GM12878 (cell line): ENCODE measurements at regions not wholly inside any gene's neighbourhood (a gene's known extent, or its start where the extent isn't known, plus 50 kb on each side); places are given as distances from the start of the nearest gene placed in this dataset.

Experiments used
- ATAC-seq: fragments of 200-7000 bp; cut with Tn5 transposase; 3 replicates; pipeline ENCODE4 v1.9.1; 2020; ENCODE audit warnings: mild to moderate bottlenecking, moderate library complexity
- BruUV-seq: library from RNA; stranded (reverse); fragments of 400-500 nt; replicated peaks from 2 replicates; lab custom pipeline; 2021; lab: Mats Ljungman, UMichigan
- CTCF ChIA-PET: fragments of 300-600 bp; sonication (Branson Sonifier 250); formaldehyde crosslinking; extraction: SDS; loops from one replicate; lab custom pipeline; 2021; ENCODE audit warnings: inconsistent platforms; lab: Yijun Ruan, JAX
- POLR2A ChIA-PET: fragments of 350-600 bp; formaldehyde crosslinking; extraction: SDS; loops from one replicate; lab custom pipeline; 2021; ENCODE audit warnings: inconsistent platforms; lab: Charles Lee
- RAD21 ChIA-PET: fragments of 300-600 bp; sonication (Branson Sonifier 250); formaldehyde crosslinking; loops from one replicate; lab custom pipeline; 2023; ENCODE audit warnings: antibody characterized with exemption; ENCODE audit not compliant: unreplicated experiment; lab: Charles Lee
- SMC1A ChIA-PET: fragments of 300-600 bp; sonication (Branson Sonifier 250); formaldehyde crosslinking; loops from one replicate; lab custom pipeline; 2023; ENCODE audit not compliant: unreplicated experiment, uncharacterized antibody; lab: Charles Lee
- DNase-seq: peaks from one replicate; pipeline ENCODE4 v3.0.0-alpha.2; 2011; ENCODE audit warnings: low read depth, low spot score
- FAIRE-seq: peaks from 3 replicates; lab custom pipeline; 2011; peaks lifted over from hg19 to GRCh38; lab: Jason Lieb, UNC
- H2AFZ ChIP-seq: 2 replicates; pipeline ENCODE4 v1.6.0; 2011; ENCODE audit warnings: low read depth, low read length, control low read depth; ENCODE audit not compliant: control insufficient read depth
- H3K27ac ChIP-seq: 2 replicates; pipeline ENCODE4 v1.5.1; 2011; ENCODE audit warnings: control low read depth; ENCODE audit not compliant: control insufficient read depth, insufficient read depth
- H3K27me3 ChIP-seq, 2 experiments: replicated peaks in 1 of 2; 2 replicates each; pipeline versions ENCODE4 v1.6.0 to v1.6.1; 2011; ENCODE audit warnings: low read length in 1 of 2; ENCODE audit not compliant: control insufficient read depth in 2 of 2, insufficient read depth in 2 of 2
- H3K36me3 ChIP-seq, 2 experiments: 2 replicates each; pipeline ENCODE4 v1.5.1; 2011; ENCODE audit warnings: low read length in 1 of 2; ENCODE audit not compliant: control insufficient read depth in 2 of 2, insufficient read depth in 2 of 2
- H3K4me1 ChIP-seq: 2 replicates; pipeline ENCODE4 v1.6.1; 2011; ENCODE audit warnings: mild to moderate bottlenecking, low read length, moderate library complexity, mixed read lengths; ENCODE audit not compliant: control insufficient read depth, insufficient read depth
- H3K4me2 ChIP-seq: 2 replicates; pipeline ENCODE4 v1.6.0; 2011; ENCODE audit warnings: control low read depth; ENCODE audit not compliant: control insufficient read depth, insufficient read depth
- H3K4me3 ChIP-seq: fragments of 200-600 bp; sonication (generic); 2 replicates; pipeline ENCODE4 v1.5.1; 2016
- H3K79me2 ChIP-seq: 2 replicates; pipeline ENCODE4 v1.6.0; 2011; ENCODE audit warnings: low read length; ENCODE audit not compliant: control insufficient read depth, insufficient read depth
- H3K9ac ChIP-seq: 2 replicates; pipeline ENCODE4 v1.8.0; 2011; ENCODE audit warnings: low read length, control low read depth, mixed read lengths; ENCODE audit not compliant: control insufficient read depth, insufficient read depth
- H3K9me3 ChIP-seq: replicated peaks from 3 replicates; pipeline ENCODE4 v1.5.1; 2011; ENCODE audit warnings: mild to moderate bottlenecking, low read length; ENCODE audit not compliant: control insufficient read depth, insufficient read depth
- H4K20me1 ChIP-seq: 2 replicates; pipeline ENCODE4 v1.6.0; 2011; ENCODE audit not compliant: control insufficient read depth, insufficient read depth
- BACH1 ChIP-seq: fragments of 450-650 bp; IDR thresholded peaks from 2 replicates; pipeline ENCODE4 v1.6.1; 2017; ENCODE audit warnings: mild to moderate bottlenecking, borderline replicate concordance
- CREM ChIP-seq: IDR thresholded peaks from 2 replicates; pipeline ENCODE4 v1.6.1; 2014; ENCODE audit warnings: antibody characterized with exemption, low read depth
- EGR1 ChIP-seq, 2 experiments: IDR thresholded peaks; 1 replicate in 1 of 2; 2 replicates in 1 of 2; pipeline ENCODE4 v1.6.1; 2011 to 2012; ENCODE audit warnings: low read depth in 2 of 2, low read length in 2 of 2, borderline replicate concordance in 1 of 2, mild to moderate bottlenecking in 1 of 2, moderate library complexity in 1 of 2
- FOXM1 ChIP-seq: IDR thresholded peaks from 2 replicates; pipeline ENCODE4 v1.6.1; 2012; ENCODE audit warnings: low read depth, mild to moderate bottlenecking, inconsistent platforms, low read length, moderate library complexity
- JUND ChIP-seq: IDR thresholded peaks from 2 replicates; pipeline ENCODE4 v1.6.1; 2012; ENCODE audit warnings: low read depth, mild to moderate bottlenecking, low read length, improper control_type of control experiment, moderate library complexity
- NFIC ChIP-seq: IDR thresholded peaks from 2 replicates; pipeline ENCODE4 v1.6.1; 2012; ENCODE audit warnings: low read depth, mild to moderate bottlenecking, inconsistent platforms, low read length, moderate library complexity
- NFYB ChIP-seq: IDR thresholded peaks from 2 replicates; pipeline ENCODE4 v1.6.1; 2011; ENCODE audit warnings: low read depth, mild to moderate bottlenecking, low read length, improper control_type of control experiment, moderate library complexity; ENCODE audit not compliant: insufficient read depth
- SRF ChIP-seq, 2 experiments: IDR thresholded peaks; 2 replicates each; pipeline ENCODE4 v1.6.1; 2011; ENCODE audit warnings: low read depth in 2 of 2, low read length in 2 of 2, mild to moderate bottlenecking in 1 of 2, moderate library complexity in 1 of 2
- WGBS: methylation state at CpG from one replicate; pipeline ENCODE4 v1.1.6; 2016; ENCODE audit warnings: low lambda C conversion rate; ENCODE audit not compliant: insufficient replicate concordance, insufficient coverage; ENCODE audit errors: missing lambda C conversion rate; 5-methylcytosine and 5-hydroxymethylcytosine counted together
- in situ Hi-C: fragments of 300-500 bp; cut with MboI; formaldehyde crosslinking; loops from 9 replicates; pipeline ENCODE4 v1.14.3; 2018; ENCODE audit warnings: mixed read lengths
- intact Hi-C: fragments of 100-400 bp; cut with micrococcal nuclease; formaldehyde crosslinking; loops from one replicate; pipeline ENCODE4 v1.14.2; 2022; ENCODE audit not compliant: unreplicated experiment
- TF ChIP-seq, protein P1 (sequence below): IDR thresholded peaks from 2 replicates; pipeline ENCODE4 v1.6.1; 2012; ENCODE audit warnings: low read depth, low read length, improper control_type of control experiment
- TF ChIP-seq, protein P2 (sequence below): fragments of 450-650 bp; IDR thresholded peaks from 2 replicates; pipeline ENCODE4 v1.6.1; 2016; ENCODE audit warnings: mild to moderate bottlenecking

DNA sequence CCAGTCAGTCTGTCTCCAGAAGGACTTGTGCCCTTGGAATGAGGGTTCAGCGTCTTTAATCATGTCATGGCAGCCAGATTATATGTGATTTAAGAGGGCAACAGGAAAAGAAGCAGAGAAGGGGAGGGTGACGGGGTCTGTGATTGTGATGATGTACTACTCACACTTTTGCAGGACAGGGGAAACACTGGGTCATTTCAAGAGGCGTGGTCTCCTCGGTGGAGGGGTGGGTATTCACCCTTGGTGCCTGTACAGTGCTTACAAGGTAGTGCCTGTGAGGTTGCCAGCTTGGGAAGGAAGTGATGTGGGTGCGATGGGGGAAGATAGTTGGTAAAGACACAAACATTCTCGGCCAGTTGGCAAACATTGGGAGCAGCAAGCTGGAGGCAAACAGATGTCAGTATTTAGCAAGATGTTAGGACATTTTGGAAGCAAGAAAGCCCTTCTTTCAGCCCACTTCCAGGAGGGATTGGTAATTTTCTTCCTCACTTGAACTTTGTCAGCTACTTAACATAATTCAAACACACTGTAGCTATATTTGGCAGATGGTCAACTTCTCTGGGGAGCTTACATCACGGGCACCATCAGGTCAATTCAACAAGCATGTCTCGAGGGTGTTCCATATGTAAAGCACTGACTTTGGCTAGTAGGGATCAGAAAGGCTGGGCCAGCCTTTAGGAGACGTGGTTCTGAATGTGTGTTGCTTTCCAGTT lies 71.4 kb upstream of the ROPN1 start:
- no TSS peak for BruUV-seq
- intact Hi-C loops (no loop called here), in situ Hi-C loops (no loop called here)
- H3K27ac ChIP-seq: no peak overlapping the region
- no peak for DNase-seq
- TF ChIP-seq CREM: no peak
- TF ChIP-seq, protein P1, sequence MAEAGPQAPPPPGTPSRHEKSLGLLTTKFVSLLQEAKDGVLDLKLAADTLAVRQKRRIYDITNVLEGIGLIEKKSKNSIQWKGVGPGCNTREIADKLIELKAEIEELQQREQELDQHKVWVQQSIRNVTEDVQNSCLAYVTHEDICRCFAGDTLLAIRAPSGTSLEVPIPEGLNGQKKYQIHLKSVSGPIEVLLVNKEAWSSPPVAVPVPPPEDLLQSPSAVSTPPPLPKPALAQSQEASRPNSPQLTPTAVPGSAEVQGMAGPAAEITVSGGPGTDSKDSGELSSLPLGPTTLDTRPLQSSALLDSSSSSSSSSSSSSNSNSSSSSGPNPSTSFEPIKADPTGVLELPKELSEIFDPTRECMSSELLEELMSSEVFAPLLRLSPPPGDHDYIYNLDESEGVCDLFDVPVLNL: no peak
- no peak for TF ChIP-seq SRF (IDR thresholded peaks at IDR 0.05; ENCODE audit: low read depth in 2 of 2, low read length in 2 of 2)
- TF ChIP-seq NFYB: no peak
- TF ChIP-seq EGR1 (IDR thresholded peaks at IDR 0.05; ENCODE audit: borderline replicate concordance in 1 of 2, low read depth in 2 of 2, low read length in 2 of 2): no peak
- no peak for TF ChIP-seq NFIC
- TF ChIP-seq FOXM1: no peak
- TF ChIP-seq BACH1: no peak
- TF ChIP-seq JUND: no peak
- TF ChIP-seq, protein P2, sequence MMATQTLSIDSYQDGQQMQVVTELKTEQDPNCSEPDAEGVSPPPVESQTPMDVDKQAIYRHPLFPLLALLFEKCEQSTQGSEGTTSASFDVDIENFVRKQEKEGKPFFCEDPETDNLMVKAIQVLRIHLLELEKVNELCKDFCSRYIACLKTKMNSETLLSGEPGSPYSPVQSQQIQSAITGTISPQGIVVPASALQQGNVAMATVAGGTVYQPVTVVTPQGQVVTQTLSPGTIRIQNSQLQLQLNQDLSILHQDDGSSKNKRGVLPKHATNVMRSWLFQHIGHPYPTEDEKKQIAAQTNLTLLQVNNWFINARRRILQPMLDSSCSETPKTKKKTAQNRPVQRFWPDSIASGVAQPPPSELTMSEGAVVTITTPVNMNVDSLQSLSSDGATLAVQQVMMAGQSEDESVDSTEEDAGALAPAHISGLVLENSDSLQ: no peak
- ChIA-PET RAD21 (no interaction called here), POLR2A (no interaction called here), SMC1A (interaction anchor here (1.6 to 2.7 kb wide), 2 partner anchors 11 to 13 kb away, joined by 4 to 12 read pairs; no protein-coding TSS in a partner anchor), CTCF (interaction anchor here (1.0 to 1.4 kb wide), 4 partner anchors 26 to 218 kb away, joined by 3 read pairs; no protein-coding TSS in a partner anchor)
- no peak overlapping the region for H2AFZ ChIP-seq
- no peaks in the 10 kb centered on the region for H3K9me3 ChIP-seq
- no peaks in the 10 kb centered on the region for H4K20me1 ChIP-seq
- no peak overlapping the region for H3K4me2 ChIP-seq
- WGBS: 6% methylated on average over 9 of the region's 9 CpGs
- no peak overlapping the region for H3K4me3 ChIP-seq
- H3K4me1 ChIP-seq: no peaks in the 10 kb centered on the region
- peaks cover 3 to 4% of the 10 kb centered on the region in 2 experiments; a peak in 3 of 4 replicates for H3K27me3 ChIP-seq
- no peaks in the 10 kb centered on the region for H3K36me3 ChIP-seq
- H3K9ac ChIP-seq: no peak overlapping the region
- no peak for FAIRE-seq
- no peaks in the 10 kb centered on the region for H3K79me2 ChIP-seq
- no peak for ATAC-seq
